Bronchial epithelial cell (primary cell): ENCODE measurements at regions not wholly inside any gene's neighbourhood (a gene's known extent, or its start where the extent isn't known, plus 50 kb on each side); places are given as distances from the start of the nearest gene placed in this dataset.
"Not testable (repeated sequence)": the region's sequence is repeated elsewhere in the genome, so short reads cannot be mapped to it uniquely, and the experiment has no call there.

ENCODE experiments used
- DNase-seq: peaks from one replicate; pipeline ENCODE4 v3.0.0-alpha.2; 2010; ENCODE audit warnings: low read depth
- FAIRE-seq: peaks from 2 replicates; lab custom pipeline; 2011; peaks lifted over from hg19 to GRCh38; lab: Jason Lieb, UNC
- H3K27me3 ChIP-seq: 2 replicates; pipeline ENCODE4 v1.5.1; 2011; ENCODE audit warnings: low read length; ENCODE audit not compliant: control insufficient read depth, insufficient read depth
- H3K36me3 ChIP-seq: 2 replicates; pipeline ENCODE4 v1.5.1; 2011; ENCODE audit warnings: low read length; ENCODE audit not compliant: control insufficient read depth, insufficient read depth
- H3K4me3 ChIP-seq: 2 replicates; pipeline ENCODE4 v1.5.1; 2011; ENCODE audit warnings: mild to moderate bottlenecking, low read depth, low read length, control low read depth
- TF ChIP-seq, protein P1 (sequence below): IDR thresholded peaks from 2 replicates; pipeline ENCODE4 v1.5.1; 2011; ENCODE audit warnings: mild to moderate bottlenecking, moderate library complexity, low read length, control low read depth, inconsistent platforms; ENCODE audit not compliant: insufficient read depth, severe bottlenecking

DNA sequence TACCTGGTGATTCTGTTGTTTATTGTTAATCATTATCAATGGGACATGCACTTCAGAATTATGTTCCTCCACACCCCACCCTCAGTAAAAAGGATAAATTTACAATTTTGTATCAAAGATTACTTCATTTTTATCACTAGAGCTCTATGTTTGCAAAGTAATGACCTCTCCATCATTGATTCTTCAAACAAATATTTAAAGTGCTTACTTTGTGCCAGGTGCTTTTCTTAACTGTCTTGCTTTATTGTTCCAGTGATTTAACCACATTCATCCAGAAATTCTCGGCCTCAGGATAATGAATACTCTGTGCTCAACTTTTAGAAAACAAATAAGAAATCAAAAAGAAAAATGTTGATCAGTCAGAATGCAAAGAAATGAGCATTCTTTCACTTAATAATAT is 144.9 kb upstream of the FOXP2 start:
- TF ChIP-seq, protein P1, sequence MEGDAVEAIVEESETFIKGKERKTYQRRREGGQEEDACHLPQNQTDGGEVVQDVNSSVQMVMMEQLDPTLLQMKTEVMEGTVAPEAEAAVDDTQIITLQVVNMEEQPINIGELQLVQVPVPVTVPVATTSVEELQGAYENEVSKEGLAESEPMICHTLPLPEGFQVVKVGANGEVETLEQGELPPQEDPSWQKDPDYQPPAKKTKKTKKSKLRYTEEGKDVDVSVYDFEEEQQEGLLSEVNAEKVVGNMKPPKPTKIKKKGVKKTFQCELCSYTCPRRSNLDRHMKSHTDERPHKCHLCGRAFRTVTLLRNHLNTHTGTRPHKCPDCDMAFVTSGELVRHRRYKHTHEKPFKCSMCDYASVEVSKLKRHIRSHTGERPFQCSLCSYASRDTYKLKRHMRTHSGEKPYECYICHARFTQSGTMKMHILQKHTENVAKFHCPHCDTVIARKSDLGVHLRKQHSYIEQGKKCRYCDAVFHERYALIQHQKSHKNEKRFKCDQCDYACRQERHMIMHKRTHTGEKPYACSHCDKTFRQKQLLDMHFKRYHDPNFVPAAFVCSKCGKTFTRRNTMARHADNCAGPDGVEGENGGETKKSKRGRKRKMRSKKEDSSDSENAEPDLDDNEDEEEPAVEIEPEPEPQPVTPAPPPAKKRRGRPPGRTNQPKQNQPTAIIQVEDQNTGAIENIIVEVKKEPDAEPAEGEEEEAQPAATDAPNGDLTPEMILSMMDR: no peak
- no peak for FAIRE-seq
- no peak for DNase-seq
- Histone ChIP-seq H3K27me3 (no peaks in the 10 kb centered on the region), H3K36me3 (no peaks in the 10 kb centered on the region), H3K4me3 (no peak overlapping the region)

DNA sequence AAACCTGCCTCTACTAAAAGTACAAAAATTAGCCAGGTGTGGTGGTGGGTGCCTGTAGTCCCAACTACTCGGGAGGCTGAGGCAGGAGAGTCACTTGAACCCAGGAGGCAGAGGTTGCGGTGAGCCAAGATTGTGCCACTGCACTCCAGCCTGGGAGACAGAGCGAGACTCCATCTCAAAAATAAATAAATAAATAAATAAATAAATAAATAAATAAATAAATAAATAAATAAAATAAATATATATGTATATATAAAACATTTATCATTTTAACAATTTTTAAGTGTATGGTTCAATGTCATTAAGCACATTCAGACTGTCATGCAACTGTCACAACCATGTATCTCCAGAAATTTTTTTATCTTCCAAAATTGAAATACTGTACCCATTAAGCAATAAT is 147.1 kb upstream of the FOXP2 start:
- FAIRE-seq: not testable (repeated sequence)

DNA sequence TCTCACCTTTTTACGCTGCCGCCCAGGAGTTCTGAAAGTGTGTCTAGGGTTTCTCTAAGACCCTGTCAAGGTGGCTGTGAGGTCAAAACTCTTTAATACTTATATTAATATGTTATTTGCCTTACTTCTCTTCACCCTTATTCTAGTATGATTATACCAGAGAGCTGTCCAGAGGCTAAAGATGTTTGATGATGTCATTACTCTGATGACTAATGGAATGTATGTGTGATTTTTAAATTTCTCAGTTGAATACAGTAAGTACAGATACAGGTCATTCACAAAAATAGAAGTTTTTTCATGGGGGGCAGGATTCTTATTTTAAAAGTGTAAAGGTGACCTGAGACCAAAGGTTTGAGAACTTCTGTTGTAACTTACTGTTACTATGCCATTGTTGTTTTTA is 150.6 kb upstream of the FOXP2 start:
- Histone ChIP-seq H3K36me3 (no peaks in the 10 kb centered on the region), H3K4me3 (no peak overlapping the region), H3K27me3 (no peaks in the 10 kb centered on the region)
- peak; percentile 59 for DNase-seq
- TF ChIP-seq, protein P1: no peak
- FAIRE-seq: no peak

More for the DNA sequence above, 147.1 kb upstream of the FOXP2 start:
- not testable (repeated sequence) for H3K36me3 ChIP-seq, DNase-seq, H3K27me3 ChIP-seq, H3K4me3 ChIP-seq

DNA sequence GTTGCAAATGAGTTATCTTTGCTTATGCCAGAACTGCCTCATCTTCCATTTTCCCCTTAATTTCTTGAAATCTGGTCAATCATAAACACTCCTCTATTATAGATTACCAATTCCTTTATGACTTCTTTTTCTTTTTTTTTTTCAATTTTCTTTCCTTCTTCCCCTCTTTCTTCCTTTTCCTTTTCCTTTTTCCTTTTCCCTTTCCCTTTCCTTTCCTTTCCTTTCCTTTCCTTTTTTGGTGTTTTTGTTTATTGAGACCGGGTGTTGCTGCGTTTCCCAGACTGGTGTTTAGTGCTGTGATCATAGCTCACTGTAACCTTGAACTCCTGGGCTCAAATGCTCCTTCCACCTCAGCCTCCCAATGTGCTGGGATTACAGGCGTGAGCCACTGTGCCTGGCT is 151.4 kb upstream of the FOXP2 start:
- Histone ChIP-seq H3K4me3 (no peak overlapping the region), H3K36me3 (no peaks in the 10 kb centered on the region), H3K27me3 (no peaks in the 10 kb centered on the region)
- FAIRE-seq (no peak), DNase-seq (no peak)
- TF ChIP-seq, protein P1: no peak

DNA sequence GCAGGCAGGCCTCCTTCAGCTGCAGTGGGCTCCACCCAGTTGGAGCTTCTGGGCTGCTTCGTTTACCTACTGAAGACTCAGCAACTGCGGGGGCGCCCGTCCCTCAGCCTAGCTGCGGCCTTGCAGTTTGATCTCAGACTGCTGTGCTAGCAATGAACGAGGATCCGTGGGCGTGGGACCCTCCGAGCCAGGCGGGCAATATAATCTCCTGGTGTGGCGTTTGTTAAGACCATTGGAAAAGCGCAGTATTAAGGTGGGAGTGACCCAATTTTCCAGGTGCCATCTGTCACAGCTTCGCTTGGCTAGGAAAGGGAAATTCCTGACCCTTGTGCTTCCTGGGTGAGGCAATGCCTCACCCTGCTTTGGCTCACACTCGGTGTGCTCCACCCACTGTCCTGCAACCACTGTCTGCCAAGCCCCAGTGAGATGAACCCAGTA is 159.2 kb upstream of the FOXP2 start:
- DNase-seq (no peak), FAIRE-seq (no peak)
- no peak overlapping the region for H3K4me3 ChIP-seq
- no peaks in the 10 kb centered on the region for H3K27me3 ChIP-seq
- TF ChIP-seq, protein P1: no peak
- H3K36me3 ChIP-seq: no peaks in the 10 kb centered on the region

DNA sequence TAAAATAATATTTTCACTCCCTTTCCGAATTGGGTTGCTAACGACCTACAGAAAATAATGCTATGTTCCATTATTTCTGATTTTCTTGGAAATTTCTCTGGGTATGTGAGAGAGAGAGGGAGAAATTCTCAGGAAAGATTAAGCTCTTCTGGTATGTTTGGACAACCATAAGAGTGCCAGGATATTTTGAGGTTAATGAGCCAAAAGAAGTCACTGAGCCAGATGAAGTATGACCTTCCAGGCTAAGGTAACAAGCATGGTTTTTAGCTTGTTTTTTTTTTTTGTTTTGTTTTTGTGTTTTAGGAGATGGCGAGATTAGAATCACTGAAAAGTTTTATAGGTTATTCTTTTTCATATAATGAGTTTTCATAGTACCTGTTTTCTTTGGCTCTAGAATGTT is 171.0 kb upstream of the FOXP2 start:
- no peaks in the 10 kb centered on the region for H3K36me3 ChIP-seq
- FAIRE-seq (no peak), DNase-seq (no peak)
- H3K27me3 ChIP-seq: no peaks in the 10 kb centered on the region
- H3K4me3 ChIP-seq: no peak overlapping the region
- TF ChIP-seq, protein P1: no peak
